Epithelial cell of esophagus (primary cell): ENCODE measurements at regions not wholly inside any gene's neighbourhood (a gene's known extent, or its start where the extent isn't known, plus 50 kb on each side); places are given as distances from the start of the nearest gene placed in this dataset.

Experiments
- DNase-seq: peaks from one replicate; pipeline ENCODE4 v3.0.0; 2010; ENCODE audit warnings: low read depth
- H3K4me3 ChIP-seq: 2 replicates; pipeline ENCODE4 v1.5.1; 2011; ENCODE audit warnings: mild to moderate bottlenecking, low read length, control low read depth
- CTCF ChIP-seq: IDR thresholded peaks from 2 replicates; pipeline ENCODE4 v1.5.1; 2011; ENCODE audit warnings: low read depth, mild to moderate bottlenecking, low read length, control low read depth, inconsistent platforms; ENCODE audit not compliant: insufficient read depth; ENCODE audit errors: missing control alignments

GRCh38 chr20:6877633-6878032 lies 110.1 kb downstream of the BMP2 start:
- no peak overlapping the region for H3K4me3 ChIP-seq
- no peak for TF ChIP-seq CTCF
- DNase-seq, result no peak

GRCh38 chr20:6882561-6883291 lies 115.2 kb downstream of the BMP2 start:
- no peak for TF ChIP-seq CTCF
- no peak overlapping the region for H3K4me3 ChIP-seq
- peak; percentile 93 for DNase-seq

GRCh38 chr20:6884114-6884513 lies 116.6 kb downstream of the BMP2 start:
- DNase-seq, result no peak
- no peak overlapping the region for H3K4me3 ChIP-seq
- TF ChIP-seq CTCF, result no peak

GRCh38 chr20:6886065-6886729 lies 118.7 kb downstream of the BMP2 start:
- no peak for TF ChIP-seq CTCF
- H3K4me3 ChIP-seq, result no peak overlapping the region
- DNase-seq, result peak; percentile 41

GRCh38 chr20:6887966-6888365 lies 120.5 kb downstream of the BMP2 start:
- no peak overlapping the region for H3K4me3 ChIP-seq
- DNase-seq, result no peak
- TF ChIP-seq CTCF, result no peak

- H3K4me3 ChIP-seq, result no peak overlapping the region
- no peak for DNase-seq
- no peak for TF ChIP-seq CTCF
Observed at GRCh38 chr20:6888736-6889395, 121.4 kb downstream of the BMP2 start.

GRCh38 chr20:6892724-6893123 lies 125.2 kb downstream of the BMP2 start:
- no peak for DNase-seq
- no peak for TF ChIP-seq CTCF
- H3K4me3 ChIP-seq, result no peak overlapping the region
